Lung (tissue), 11 donors: ENCODE measurements at regions not wholly inside any gene's neighbourhood (a gene's known extent, or its start where the extent isn't known, plus 50 kb on each side); places are given as distances from the start of the nearest gene placed in this dataset.
A peak's percentile ranks its signal among the peaks of the same experiment; 100 is the strongest.
"Not testable (repeated sequence)": the region's sequence is repeated elsewhere in the genome, so short reads cannot be mapped to it uniquely, and the experiment has no call there.

Source experiments
- ATAC-seq: fragments of 200-7000 bp; cut with Tn5 transposase; one replicate; pipeline ENCODE4 v1.9.1; 2020; ENCODE audit warnings: moderate number of reproducible peaks; ENCODE audit not compliant: insufficient read depth, low FRiP score
- DNase-seq, 3 donors: peaks; one replicate each; pipeline ENCODE4 v3.0.0-alpha.2; 2013 to 2017
- H3K27ac ChIP-seq, 2 donors: one replicate each; pipeline ENCODE4 v1.5.1; 2013; ENCODE audit warnings: mild to moderate bottlenecking in 2 of 2, moderate library complexity in 2 of 2, control low read depth in 1 of 2, inconsistent platforms in 1 of 2, low read depth in 1 of 2, low read length in 1 of 2
- H3K27me3 ChIP-seq, 3 donors: one replicate each; pipeline ENCODE4 v1.5.1; 2013; ENCODE audit warnings: low read length in 2 of 3; ENCODE audit not compliant: control insufficient read depth in 3 of 3, insufficient read depth in 3 of 3
- H3K36me3 ChIP-seq, 4 donors: one replicate each; pipeline ENCODE4 v1.5.1; 2013; ENCODE audit warnings: low read length in 4 of 4, mild to moderate bottlenecking in 1 of 4, moderate library complexity in 1 of 4; ENCODE audit not compliant: control insufficient read depth in 4 of 4, insufficient read depth in 4 of 4
- H3K4me1 ChIP-seq, 5 donors: one replicate each; pipeline ENCODE4 v1.5.1; 2013; ENCODE audit warnings: low read length in 5 of 5, mild to moderate bottlenecking in 2 of 5, moderate library complexity in 1 of 5; ENCODE audit not compliant: control insufficient read depth in 5 of 5, insufficient read depth in 5 of 5
- H3K4me3 ChIP-seq: one replicate; pipeline ENCODE4 v1.5.1; 2013; ENCODE audit warnings: mild to moderate bottlenecking, control low read depth, moderate library complexity
- H3K9ac ChIP-seq, 2 donors: one replicate each; pipeline ENCODE4 v1.5.1; 2013; ENCODE audit warnings: low read length in 2 of 2, control low read depth in 1 of 2; ENCODE audit not compliant: insufficient read depth in 1 of 2
- H3K9me3 ChIP-seq, 4 donors: one replicate each; pipeline ENCODE4 v1.5.1; 2013; ENCODE audit warnings: low read length in 3 of 4, mild to moderate bottlenecking in 1 of 4, moderate library complexity in 1 of 4; ENCODE audit not compliant: control insufficient read depth in 4 of 4, insufficient read depth in 3 of 4
- CTCF ChIP-seq: IDR thresholded peaks from 2 replicates; pipeline ENCODE4 v1.5.1; 2012; ENCODE audit warnings: mild to moderate bottlenecking; ENCODE audit errors: control extremely low read depth, extremely low read depth
- WGBS, 2 donors: extraction: QIAGEN DNeasy Blood & Tissue Kit; methylation state at CpG; one replicate each; pipeline ENCODE4 v1.1.7; 2013; 5-methylcytosine and 5-hydroxymethylcytosine counted together
- donor health status: control.
- donor health status: control.
- donor health status: Bipolar disorder and iron deficiency.
- donor health status: healthy.
- donor health status: DM: yes; HTN: yes; CAD: no.

- H3K9ac ChIP-seq, ATAC-seq: not testable (repeated sequence)
Measured at GRCh38 chrX:74358013-74358412, 54.0 kb downstream of the ZCCHC13 start.

DNA sequence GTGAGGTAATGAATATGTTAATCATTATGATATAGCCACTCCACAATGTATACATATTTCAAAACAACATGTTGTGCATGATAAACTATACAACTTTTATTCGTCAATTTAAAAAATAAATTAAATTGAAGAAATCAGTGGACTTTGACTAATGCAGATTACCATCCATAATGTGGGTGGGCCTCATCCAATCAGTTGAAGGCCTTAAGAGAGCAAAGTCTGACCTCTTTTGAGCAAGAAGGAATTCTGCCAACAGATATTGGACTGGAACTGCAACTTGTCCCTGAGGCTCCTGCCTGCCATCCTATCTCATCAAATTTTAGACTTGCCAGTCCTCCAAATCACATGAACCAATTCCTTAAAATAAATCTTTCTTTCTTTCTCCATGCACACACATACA lies 57.4 kb upstream of the SLC16A2 start:
- no peak for TF ChIP-seq CTCF
- Histone ChIP-seq H3K9me3 (no peaks in the 10 kb centered on the region), H3K27me3 (peaks cover 0 to 7% (median 3%) of the 10 kb centered on the region in 3 donors), H3K9ac (no peak overlapping the region), H3K4me1 (no peaks in the 10 kb centered on the region), H3K4me3 (no peak overlapping the region), H3K36me3 (no peaks in the 10 kb centered on the region), H3K27ac (no peak overlapping the region)
- ATAC-seq (no peak), DNase-seq (no peak)
- 0 to 25% methylated on average over 1 of the region's 1 CpG for whole genome bisulfite sequencing, 2 donors

More at GRCh38 chrX:74358013-74358412, 54.0 kb downstream of the ZCCHC13 start:
- H3K4me1 ChIP-seq, H3K36me3 ChIP-seq, H3K4me3 ChIP-seq, H3K27ac ChIP-seq, H3K9me3 ChIP-seq, DNase-seq, H3K27me3 ChIP-seq: not testable (repeated sequence)
- 92 to 100% methylated on average over 2 of the region's 2 CpGs for WGBS, 2 donors

DNA sequence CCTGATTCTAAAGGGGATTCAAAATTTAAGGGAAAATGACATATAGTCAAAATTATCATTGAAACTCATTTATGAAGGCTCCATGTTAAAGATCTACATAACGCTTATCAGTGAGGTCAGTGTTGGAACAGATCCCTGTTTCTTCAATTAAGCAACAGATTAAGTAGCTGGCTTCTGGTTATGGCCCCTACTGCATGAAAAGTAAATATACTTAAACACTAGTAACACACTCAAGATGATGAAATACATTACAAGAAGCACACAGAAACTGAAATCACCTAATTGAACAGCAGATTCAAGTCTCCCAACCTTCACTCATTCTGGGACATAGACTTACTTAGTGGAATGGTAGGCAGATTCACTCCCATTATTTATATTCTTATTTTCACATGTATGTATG lies 51.6 kb upstream of the SLC16A2 start:
- no peak overlapping the region for H3K9ac ChIP-seq
- no peak overlapping the region for H3K4me3 ChIP-seq
- no peak overlapping the region for H3K27ac ChIP-seq
- DNase-seq (peak in 1 of 3 donors; percentile 15), ATAC-seq (no peak)
- no peaks in the 10 kb centered on the region for H3K9me3 ChIP-seq
- 61 to 91% methylated on average over 1 of the region's 1 CpG for WGBS, 2 donors
- H3K36me3 ChIP-seq: no peaks in the 10 kb centered on the region
- H3K4me1 ChIP-seq: no peaks in the 10 kb centered on the region
- TF ChIP-seq CTCF: no peak
- H3K27me3 ChIP-seq: peaks cover 3 to 7% (median 6%) of the 10 kb centered on the region in 3 donors

DNA sequence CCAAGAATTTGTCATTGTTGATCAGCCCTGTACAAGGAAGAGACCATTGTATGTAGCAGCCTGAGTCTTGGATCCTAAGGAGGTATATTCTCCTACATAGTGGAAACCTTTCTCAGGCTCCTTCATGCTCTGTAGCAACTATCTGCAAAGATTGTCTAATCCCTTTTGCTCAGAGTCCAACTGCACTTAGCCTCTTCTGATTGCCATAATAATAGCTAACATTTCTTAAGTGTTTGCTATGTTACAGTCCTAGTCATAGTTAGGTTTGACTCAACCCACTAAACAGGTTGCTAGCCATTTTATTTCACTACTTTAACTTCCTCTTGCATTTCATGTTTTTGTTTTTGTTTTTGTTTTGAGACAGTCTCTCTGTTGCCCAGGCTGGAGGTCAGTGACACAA lies 50.8 kb upstream of the SLC16A2 start:
- no peak overlapping the region for H3K9ac ChIP-seq
- no peaks in the 10 kb centered on the region for H3K9me3 ChIP-seq
- no peak overlapping the region for H3K4me3 ChIP-seq
- peak; percentile 53 for ATAC-seq
- H3K27me3 ChIP-seq: peaks cover 3 to 7% (median 4%) of the 10 kb centered on the region in 3 donors
- no peaks in the 10 kb centered on the region for H3K36me3 ChIP-seq
- no peaks in the 10 kb centered on the region for H3K4me1 ChIP-seq
- TF ChIP-seq CTCF: no peak
- DNase-seq: no peak
- H3K27ac ChIP-seq: no peak overlapping the region
